HG03280 (cell line): ENCODE measurements at regions not wholly inside any gene's neighbourhood (a gene's known extent, or its start where the extent isn't known, plus 50 kb on each side); places are given as distances from the start of the nearest gene placed in this dataset.

Experiments
- ATAC-seq: cut with Tn5 transposase; IDR thresholded peaks from one replicate; pipeline ENCODE4 v1.9.1; 2021; ENCODE audit warnings: mild to moderate bottlenecking, moderate library complexity; ENCODE audit not compliant: unreplicated experiment

DNA sequence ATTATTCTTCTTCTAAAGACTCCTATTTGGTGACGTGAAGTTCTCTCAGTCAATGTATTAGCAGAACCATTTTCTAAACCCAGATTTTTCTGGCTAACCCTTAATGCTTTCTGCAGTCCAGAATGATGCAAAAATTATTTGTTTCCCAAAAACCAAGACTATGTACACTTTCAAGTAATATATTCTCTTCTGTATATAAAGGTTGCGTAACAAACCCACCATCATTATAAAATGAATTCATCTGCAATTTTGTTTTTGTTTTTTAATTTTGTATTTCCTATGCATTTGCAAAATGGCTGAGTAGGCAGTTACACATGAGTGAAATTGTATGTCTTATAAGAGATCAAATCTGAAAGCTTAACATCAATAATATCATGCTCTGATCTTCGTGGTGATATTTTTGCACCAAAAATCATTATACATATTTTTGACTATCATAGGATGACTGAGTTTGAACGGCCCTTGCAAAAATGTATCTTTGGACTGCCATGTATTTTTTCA, 593.6 kb downstream of the ZIC1 start:
- no peak for ATAC-seq

DNA sequence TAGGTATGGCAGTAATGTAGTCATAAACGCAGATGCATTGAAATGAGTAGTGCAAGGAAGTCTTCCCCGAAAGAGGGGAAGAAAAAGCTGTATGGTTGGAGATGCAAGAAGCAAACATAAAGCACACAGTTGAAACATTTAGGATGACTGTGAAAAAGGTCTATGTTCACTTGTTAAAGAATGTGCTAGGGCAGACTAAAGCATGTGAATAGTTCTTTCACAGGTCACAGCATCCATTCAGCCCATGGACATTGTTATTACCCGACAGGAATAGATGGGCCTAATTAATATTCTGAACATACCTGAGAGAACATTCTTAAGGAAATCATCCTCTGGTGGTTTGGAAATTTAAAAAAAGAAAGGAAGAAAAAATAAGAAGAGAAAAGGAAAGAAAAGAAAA, 595.2 kb downstream of the ZIC1 start:
- no peak for ATAC-seq

DNA sequence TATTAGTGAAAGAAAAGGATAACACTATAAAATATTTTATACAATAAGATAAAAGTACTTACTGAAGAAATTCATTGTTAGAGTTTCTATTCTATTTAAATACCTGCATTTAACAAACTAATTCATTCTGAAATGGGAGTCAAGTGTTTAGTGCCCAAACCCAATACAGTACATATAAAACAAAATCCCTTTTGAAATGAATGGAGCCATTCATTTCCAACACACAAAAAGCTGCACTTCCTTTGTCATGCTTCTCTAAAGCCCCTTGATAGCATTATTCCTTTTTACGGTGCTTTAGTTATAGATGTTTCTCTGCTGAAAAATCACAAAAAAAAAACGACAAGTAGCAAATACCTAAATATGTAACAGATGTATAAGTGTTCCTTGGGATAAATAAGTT, 596.3 kb downstream of the ZIC1 start:
- ATAC-seq = no peak

DNA sequence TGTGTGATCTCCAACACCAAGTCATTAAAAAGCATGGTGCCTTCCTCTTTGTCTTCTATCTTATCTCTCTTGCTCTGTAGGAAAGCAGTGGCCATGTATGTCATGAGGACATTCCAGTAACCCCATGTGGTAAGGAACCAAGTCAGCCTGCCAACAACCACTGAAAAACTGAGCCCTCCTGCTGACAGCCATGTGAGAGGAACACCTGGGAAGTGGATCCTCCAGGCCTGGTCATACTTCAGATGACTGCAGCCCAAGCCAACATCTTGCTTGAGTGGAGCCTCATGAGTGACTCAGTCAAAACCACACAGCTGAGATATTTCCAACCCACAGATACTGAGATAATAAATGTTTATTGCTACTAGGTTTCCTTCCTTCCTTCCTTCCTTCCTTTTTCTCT, 597.3 kb downstream of the ZIC1 start:
- no peak for ATAC-seq

DNA sequence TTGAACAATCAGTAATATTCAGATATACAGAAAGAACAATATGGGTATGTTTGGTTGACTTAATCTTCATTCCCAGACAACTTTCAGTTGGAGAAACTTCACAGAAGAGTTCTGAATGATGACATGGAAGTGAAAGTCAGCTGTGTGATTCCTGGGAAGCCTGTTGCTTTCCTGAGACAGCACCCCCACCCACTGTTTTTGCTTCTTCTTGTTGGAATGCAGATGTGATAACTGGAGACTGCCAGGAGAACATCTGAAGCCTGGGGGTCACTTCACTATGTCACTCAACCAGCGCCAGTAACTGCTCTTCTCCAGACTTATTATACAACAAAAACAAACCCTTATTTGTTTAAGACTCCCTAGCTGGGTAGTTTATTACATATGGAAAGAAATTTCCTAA, 599.4 kb downstream of the ZIC1 start:
- ATAC-seq = no peak

DNA sequence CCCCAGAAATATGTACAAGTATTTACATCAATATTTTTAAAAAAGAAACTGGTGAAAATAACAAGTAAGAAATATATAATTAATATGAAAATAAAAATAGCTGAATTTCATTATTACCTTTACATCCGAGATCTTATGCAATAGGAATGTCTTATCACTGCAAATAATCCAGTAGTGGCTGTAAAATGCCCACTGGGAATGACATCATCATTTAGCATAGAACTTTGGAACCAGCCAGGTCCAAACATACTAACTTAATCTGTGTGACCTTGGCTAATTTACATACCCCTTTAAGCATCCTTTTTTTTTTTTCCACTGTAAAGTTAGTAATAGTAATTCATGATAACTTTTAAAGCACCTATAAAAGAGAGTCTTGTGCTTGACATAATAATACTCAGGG, 611.7 kb downstream of the ZIC1 start:
- ATAC-seq = no peak

DNA sequence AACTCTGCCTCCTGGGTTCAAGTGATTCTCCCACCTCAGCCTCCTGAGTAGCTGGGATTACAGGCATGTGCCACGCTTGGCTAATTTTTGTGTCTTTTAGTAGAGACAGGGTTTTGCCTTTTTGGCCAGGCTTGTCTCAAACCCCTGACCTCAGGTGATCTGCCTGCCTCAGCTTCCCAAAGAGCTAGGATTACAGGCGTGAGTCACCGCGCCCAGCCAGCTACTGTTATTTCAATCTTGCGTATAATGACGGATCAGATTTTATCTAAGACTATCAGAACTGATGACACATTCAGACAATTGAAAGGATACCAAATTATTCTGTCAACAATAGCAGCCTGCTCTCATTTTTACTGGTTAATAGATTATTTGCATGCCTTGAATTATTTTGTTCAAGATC, 612.2 kb downstream of the ZIC1 start:
- no peak for ATAC-seq

DNA sequence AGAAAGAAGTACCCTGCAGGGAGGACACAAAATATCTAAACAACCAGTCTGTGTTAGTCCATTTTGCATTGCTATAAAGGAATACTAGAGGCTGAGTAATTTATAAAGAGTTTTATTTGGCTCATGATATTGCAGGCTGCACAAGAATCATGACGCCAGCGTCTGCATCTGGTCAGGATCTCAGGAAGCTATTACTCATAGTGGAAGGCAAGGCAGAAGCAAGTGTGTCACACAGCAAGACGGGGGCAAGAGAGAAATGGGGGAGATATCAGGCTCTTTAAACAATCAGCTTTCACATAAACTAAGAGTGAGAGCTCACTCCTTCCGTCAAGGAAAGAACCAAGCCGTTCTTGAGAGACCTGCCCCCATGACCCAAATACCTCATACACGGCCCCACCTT, 614.8 kb downstream of the ZIC1 start:
- ATAC-seq = no peak

DNA sequence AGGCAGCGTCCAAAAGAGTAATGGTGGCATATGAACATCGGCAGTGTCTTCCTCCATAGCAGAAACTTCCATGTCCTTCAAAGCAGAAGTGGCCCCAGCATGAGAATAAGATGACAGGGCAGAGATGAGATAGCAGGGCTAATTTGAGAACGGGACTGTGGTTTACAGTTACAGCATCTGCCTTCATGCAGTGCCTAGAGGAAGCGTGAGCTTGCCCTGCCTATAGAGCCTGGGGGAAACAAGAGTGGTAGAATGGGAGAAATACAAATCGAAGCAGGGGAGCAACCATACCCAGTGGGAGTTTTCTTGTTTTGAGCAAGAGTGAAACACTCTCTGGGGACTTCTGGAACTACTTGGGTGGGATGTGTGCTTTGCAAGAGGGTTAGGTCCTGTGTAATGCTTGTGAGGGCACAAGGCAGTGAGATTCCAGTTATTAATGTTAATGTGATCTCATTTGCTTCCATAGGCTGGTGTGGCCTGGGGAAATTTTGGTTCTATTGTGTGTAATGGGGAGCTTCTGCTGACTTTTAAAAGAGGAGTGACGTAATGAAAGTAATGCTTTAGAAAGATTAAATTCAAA, 616.9 kb downstream of the ZIC1 start:
- ATAC-seq = no peak

DNA sequence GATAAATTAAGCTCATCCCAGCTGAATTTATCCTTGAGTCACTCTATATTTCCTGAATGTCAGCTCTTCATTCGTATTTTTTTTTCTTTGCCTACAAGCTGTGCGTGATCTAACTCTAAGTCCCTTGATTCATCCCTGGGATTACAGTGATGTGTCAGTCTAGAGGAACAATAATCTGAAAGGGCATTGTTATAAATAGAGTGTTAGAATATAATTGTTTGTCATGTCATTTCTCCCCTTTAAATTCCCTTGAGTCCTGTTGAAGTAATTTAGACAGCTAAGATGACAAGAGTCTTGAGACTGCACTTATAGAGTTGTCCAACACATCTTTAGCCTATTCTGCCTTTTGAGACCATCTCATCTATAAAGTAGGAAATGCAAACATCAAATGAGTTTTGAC, 621.8 kb downstream of the ZIC1 start:
- no peak for ATAC-seq

DNA sequence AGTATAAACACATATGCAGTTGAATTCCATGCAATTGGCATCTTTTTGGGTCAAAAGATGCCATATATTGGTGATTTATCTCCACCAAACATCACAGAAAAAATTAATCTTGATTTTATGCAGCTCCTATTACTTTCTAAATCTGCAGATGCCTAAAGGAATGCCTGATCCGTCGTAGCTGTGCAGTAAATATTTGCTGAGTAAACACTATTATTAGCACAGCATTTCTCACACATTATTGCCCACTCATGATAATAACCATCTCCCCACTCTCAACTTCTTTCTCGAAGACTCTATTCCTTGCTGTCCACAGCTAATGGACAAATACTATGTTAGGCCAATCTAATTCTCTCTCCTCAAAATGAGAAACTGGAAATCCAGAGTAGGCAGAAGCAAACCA, 625.2 kb downstream of the ZIC1 start:
- ATAC-seq = no peak

DNA sequence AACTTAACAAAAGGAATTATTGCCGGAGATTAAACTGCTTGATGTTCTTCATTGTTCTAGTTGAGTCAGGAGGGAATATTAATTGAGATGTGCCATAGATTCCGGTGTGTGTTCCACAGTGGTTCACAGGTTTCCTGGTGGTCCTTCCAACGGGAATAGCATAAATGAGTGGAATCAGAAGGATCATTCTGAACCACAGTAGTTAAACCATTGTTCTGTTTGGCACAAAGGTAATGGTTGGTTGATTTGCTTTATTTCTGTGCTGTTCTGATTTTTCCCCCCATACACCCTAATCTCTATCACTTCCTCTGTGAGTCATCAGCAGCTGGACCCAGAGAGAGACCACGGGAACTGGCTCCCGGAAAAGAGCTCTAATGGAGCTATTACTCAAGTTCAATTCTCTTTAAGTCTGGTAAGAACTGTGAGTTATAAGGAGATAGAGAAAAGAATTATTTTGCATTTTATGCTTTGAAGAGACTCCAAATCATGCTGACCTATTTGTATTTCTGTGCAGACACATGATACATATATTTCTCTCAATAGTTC, 627.2 kb downstream of the ZIC1 start:
- ATAC-seq = no peak

DNA sequence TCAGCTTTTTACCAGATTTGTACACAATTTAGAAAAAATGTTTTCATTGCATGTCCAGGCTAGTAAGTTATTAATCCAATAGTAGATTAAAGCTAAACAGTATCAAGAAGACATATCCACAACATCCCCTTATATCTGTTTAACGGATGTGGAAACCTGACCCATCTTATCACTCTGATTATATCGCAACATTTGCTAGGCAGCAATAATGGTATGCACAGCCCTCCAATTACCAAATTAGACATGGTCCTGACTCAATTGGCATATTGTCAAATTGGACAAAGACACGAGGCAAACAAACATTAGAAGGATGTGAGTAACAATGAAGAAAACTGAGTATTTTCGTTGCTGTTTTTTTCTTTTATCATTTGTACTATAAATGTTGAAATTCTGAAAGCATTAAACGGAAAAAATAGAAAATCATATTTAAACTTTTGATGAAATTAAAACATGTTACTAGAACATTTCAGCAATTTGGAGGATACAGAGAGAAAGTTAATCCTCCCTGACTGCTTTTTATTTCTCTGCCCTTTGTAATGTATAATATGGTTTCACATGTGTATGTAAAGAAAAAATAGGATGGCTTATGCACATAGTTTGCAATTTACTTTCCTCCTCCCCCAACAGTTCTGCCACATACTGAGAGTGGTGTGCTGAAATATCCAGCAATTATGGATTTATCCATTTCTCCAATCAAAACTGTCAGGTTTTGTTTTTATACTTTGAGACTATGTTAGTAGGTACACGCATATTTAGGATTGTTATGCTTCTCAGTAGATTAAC, 633.7 kb downstream of the ZIC1 start:
- ATAC-seq = no peak

DNA sequence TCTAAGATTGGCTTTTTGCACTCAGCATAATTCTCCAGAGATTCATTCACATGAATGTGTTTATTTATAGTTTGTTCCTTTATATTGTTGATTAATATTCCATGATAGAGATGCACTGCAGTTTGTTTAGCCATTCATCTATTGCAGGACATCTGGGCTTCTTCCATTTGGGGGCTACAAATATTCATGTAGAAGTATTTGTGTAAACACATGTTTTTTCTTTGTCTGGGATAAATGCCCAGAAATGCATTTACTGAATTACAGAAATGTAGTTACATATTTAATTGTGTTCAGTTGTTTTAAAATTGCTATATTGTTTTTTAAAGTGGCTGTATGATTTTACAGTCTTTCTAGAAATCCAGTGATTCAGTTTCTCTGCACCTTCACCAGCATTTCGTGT, 635.0 kb downstream of the ZIC1 start:
- no peak for ATAC-seq

DNA sequence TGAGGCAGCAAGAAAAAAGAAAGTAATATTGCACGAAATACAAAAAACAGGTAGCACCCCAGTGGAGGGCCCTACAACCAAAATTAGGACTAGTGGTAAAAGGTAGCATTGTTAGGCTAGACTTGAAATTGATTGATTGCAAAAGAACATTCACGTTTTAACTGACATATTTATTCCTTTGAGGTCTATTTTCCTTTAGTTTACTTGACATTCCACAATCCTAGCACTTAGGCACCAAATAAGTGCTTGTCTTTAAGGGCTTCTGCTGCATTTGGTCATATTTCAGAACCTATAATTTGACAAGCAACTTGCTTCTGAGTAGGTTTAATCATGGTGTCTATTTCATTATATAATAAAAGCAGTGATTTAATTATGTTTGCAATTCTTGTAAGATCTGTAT, 642.7 kb upstream of the AGTR1 start:
- no peak for ATAC-seq

DNA sequence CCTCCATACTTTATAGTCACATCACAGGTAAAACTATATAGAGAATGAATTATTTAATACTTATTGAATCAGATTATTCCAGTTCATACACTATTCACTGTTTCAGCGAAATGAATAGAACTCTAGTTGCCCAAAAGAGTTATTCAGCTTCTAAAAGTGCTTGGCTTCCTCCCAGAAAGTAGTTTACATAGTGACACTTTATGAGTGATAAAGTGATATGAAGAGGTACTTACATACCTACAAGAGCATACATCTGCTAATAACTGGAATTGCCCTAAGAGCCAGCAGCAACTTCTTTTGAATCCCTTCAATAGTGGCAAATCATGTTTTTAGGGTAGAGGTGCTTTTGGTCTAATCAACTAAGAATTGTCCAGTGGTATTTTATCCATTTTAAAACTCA, 635.1 kb upstream of the AGTR1 start:
- no peak for ATAC-seq

DNA sequence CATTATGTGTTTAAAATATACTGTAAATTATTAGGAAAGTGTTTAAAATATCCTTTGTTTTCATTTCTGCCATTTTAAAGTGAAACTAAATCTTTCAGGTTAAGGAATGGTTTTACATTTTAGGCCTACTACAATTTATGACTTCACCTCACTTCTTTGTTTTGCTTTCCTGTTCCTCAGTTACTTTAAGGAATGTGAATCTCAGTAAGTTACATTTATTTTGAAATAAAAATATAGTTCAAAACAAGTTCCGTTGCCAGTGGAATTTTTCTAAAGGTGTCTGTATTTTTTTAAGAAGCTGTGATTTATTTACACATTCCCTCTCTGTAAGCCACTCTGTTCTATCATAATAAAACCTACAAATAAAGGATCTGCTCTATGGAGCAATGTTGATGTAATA, 630.9 kb upstream of the AGTR1 start:
- no peak for ATAC-seq

DNA sequence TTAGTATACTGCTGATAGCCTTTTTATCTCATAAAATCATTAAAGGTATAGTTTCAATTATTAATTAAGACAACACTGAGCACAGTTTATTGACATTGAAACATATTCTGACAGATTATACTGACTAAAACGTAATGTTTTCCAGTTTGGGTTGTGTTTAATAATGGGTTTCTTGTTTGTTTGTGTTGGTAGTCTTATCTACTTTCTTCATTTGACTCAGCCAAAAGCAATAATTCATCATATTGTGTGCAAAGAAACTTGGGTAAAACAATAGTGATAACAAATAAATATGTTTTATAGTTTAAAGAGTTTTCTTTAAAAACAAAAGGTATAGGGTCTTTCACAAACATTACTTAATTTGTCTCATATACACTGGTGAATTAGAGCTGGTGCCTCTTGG, 629.2 kb upstream of the AGTR1 start:
- ATAC-seq = no peak

DNA sequence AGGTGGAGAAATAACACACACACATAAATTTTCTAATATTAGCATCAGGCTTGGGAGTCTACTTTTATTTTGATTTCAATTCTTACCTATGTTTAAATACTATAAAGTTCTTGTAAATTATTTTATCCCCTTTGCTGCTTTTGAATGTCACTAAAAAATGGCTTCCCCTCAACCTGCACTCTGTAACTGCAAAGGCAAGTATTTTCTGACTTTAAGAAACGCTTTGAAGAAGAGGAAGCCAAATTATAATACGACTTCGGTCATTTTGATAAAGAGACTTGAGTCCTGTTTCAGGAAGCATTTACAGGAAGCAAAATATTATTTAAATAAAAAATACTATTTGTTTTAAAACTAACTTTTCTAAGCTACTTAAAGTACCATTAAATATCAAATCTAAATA, 627.7 kb upstream of the AGTR1 start:
- ATAC-seq = no peak

DNA sequence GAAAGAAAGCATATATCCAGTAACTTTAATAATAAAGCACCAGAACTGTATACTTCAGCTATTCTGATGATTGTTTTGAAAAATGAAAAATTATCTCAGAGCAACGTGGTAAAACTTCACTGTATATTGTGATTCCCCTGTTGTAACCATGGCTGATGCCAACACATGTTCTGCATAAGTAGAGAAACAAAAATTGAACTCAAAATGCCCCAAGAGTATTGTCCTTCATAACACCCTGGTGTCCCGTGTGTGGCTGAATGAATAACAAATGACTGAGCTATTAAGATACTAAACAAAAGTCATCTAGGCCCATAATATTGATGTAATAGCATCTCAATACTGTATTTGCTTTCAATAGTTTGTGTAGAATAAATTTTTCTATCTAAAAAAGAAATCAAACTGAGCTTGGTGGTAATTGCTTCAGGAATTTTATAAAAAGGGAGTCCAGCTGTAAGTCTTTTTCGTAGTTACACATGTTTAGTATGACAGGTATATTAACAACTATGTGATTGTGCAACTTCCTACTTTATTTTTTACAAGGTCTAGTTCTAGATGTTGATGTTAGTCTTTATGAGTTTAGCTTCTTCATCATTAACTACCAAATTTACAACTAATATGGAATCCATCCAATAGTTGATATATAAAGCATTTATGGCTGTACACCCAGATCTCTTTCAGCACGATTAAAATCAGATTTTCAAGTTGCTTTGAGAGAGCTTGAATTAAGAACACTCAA, 623.8 kb upstream of the AGTR1 start:
- no peak for ATAC-seq

DNA sequence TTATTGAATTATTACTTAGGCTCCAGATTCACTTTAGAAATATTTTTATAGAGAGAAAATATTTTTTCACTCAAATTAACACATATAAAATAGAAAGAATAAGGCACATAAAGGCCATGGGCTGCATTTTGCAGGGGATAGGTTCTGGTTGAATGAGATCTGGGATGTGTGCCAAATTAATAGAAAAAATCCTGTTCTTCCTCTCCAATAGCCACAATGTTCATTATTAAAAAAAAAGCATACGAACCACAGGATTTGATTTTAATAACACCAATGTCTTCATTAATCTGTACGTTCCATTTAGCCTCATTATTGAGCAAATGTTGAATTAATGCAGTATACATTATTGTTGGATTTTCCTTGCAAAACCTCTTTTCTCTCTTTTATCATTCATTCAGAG, 622.8 kb upstream of the AGTR1 start:
- ATAC-seq = no peak
